HCT116 (cell line): ENCODE measurements at regions not wholly inside any gene's neighbourhood (a gene's known extent, or its start where the extent isn't known, plus 50 kb on each side); places are given as distances from the start of the nearest gene placed in this dataset.

ENCODE experiments used
- ATAC-seq: fragments of 200-7000 bp; cut with Tn5 transposase; 2 replicates; pipeline ENCODE4 v1.9.1; 2020; ENCODE audit warnings: mild to moderate bottlenecking, moderate library complexity
- BruUV-seq: library from RNA; stranded (reverse); fragments of 400-500 nt; replicated peaks from 2 replicates; lab custom pipeline; 2021; lab: Mats Ljungman, UMichigan
- CTCF ChIA-PET: fragments of 300-600 bp; sonication (Branson Sonifier 250); formaldehyde crosslinking; loops from one replicate; lab custom pipeline; 2021; ENCODE audit warnings: antibody characterized with exemption; lab: Charles Lee
- POLR2A ChIA-PET: fragments of 300-600, 350-600 bp; sonication (Branson Sonifier 250); formaldehyde crosslinking; loops from one replicate; lab custom pipeline; 2021; ENCODE audit warnings: antibody characterized with exemption; lab: Charles Lee
- RAD21 ChIA-PET, 2 experiments: fragments of 300-600 bp; sonication (Branson Sonifier 250); formaldehyde crosslinking; loops; one replicate each; lab custom pipeline; 2023; ENCODE audit warnings: low total read pairs in 2 of 2; ENCODE audit not compliant: uncharacterized antibody in 2 of 2, unreplicated experiment in 2 of 2, low non-redundant PET in 1 of 2; lab: Charles Lee
- DNase-seq: peaks from one replicate; pipeline ENCODE4 v3.0.0-alpha.2; 2010; ENCODE audit warnings: low read depth, low spot score
- H2AFZ ChIP-seq: fragments of 200-600 bp; shearing (Covaris generic), sonication (generic); 2 replicates; pipeline ENCODE4 v1.6.1; 2017; ENCODE audit warnings: low read depth, mixed run types, mixed read lengths, antibody characterized with exemption, low read length; ENCODE audit not compliant: poor library complexity, severe bottlenecking
- H3K27ac ChIP-seq: 2 replicates; pipeline ENCODE4 v1.5.1; 2012; ENCODE audit warnings: low read depth, low read length
- H3K27me3 ChIP-seq: fragments of 200-600 bp; sonication (generic); 2 replicates; pipeline ENCODE4 v1.6.1; 2016; ENCODE audit warnings: mixed run types, low read length, mixed read lengths; ENCODE audit not compliant: insufficient read depth
- H3K36me3 ChIP-seq, 2 experiments: fragments of 200-500 bp in 1 of 2; fragments of 200-600 bp in 1 of 2; sonication (Bioruptor generic) in 1 of 2; sonication (generic) in 1 of 2; 2 replicates each; pipeline versions ENCODE4 v1.5.1 to v1.6.1; 2014 to 2016; ENCODE audit warnings: low read length in 2 of 2, inconsistent platforms in 1 of 2, mixed read lengths in 1 of 2, mixed run types in 1 of 2; ENCODE audit not compliant: insufficient read depth in 2 of 2, control insufficient read depth in 1 of 2
- H3K4me1 ChIP-seq, 2 experiments: fragments of 200-600 bp in 1 of 2; sonication (generic) in 1 of 2; 2 replicates each; pipeline versions ENCODE4 v1.5.1 to v1.6.1; 2012 to 2017; ENCODE audit warnings: low read length in 2 of 2, inconsistent platforms in 1 of 2, mild to moderate bottlenecking in 1 of 2, mixed read lengths in 1 of 2, mixed run types in 1 of 2, moderate library complexity in 1 of 2; ENCODE audit not compliant: insufficient read depth in 2 of 2, control insufficient read depth in 1 of 2
- H3K4me2 ChIP-seq: fragments of 200-600 bp; sonication (generic); 2 replicates; pipeline ENCODE4 v1.6.1; 2017; ENCODE audit warnings: mixed run types, low read length, mixed read lengths
- H3K4me3 ChIP-seq, 2 experiments: fragments of 200-600 bp in 1 of 2; sonication (generic) in 1 of 2; replicated peaks in 1 of 2; 2 replicates each; pipeline ENCODE4 v1.5.1; 2011 to 2016; ENCODE audit warnings: low read length in 2 of 2, control low read depth in 1 of 2, low read depth in 1 of 2, mild to moderate bottlenecking in 1 of 2, mixed read lengths in 1 of 2, mixed run types in 1 of 2
- H3K79me2 ChIP-seq: fragments of 200-600 bp; sonication (generic); 2 replicates; pipeline ENCODE4 v1.6.1; 2017; ENCODE audit warnings: mild to moderate bottlenecking, mixed run types, low read length, moderate library complexity, mixed read lengths; ENCODE audit not compliant: insufficient read depth
- H3K9ac ChIP-seq: fragments of 200-600 bp; sonication (generic); 2 replicates; pipeline ENCODE4 v1.6.1; 2016; ENCODE audit warnings: low read length, mixed read lengths
- H3K9me2 ChIP-seq: fragments of 200-600 bp; sonication (generic), shearing (Covaris generic); 2 replicates; pipeline ENCODE4 v1.6.1; 2017; ENCODE audit warnings: mixed run types, mild to moderate bottlenecking, moderate library complexity; ENCODE audit not compliant: insufficient read depth
- H3K9me3 ChIP-seq, 2 experiments: fragments of 200-500 bp in 1 of 2; fragments of 200-600 bp in 1 of 2; sonication (Bioruptor generic) in 1 of 2; sonication (generic) in 1 of 2; 2 replicates each; pipeline ENCODE4 v1.6.1; 2014 to 2017; ENCODE audit warnings: low read length in 2 of 2, mixed read lengths in 2 of 2, inconsistent platforms in 1 of 2, low read depth in 1 of 2, mild to moderate bottlenecking in 1 of 2, mixed run types in 1 of 2, moderate library complexity in 1 of 2; ENCODE audit not compliant: control insufficient read depth in 1 of 2, insufficient read depth in 1 of 2
- H4K20me1 ChIP-seq: fragments of 200-600 bp; sonication (generic), shearing (Covaris generic); 2 replicates; pipeline ENCODE4 v1.6.1; 2017; ENCODE audit warnings: mixed run types, mild to moderate bottlenecking, moderate library complexity; ENCODE audit not compliant: insufficient read depth
- CBX3 ChIP-seq: IDR thresholded peaks from 2 replicates; pipeline ENCODE4 v1.6.1; 2012; ENCODE audit warnings: low read depth
- CEBPB ChIP-seq: IDR thresholded peaks from 2 replicates; pipeline ENCODE4 v1.6.1; 2012; ENCODE audit warnings: low read depth
- EGR1 ChIP-seq: IDR thresholded peaks from 2 replicates; pipeline ENCODE4 v1.6.1; 2012; ENCODE audit warnings: low read depth
- JUND ChIP-seq: IDR thresholded peaks from 2 replicates; pipeline ENCODE4 v1.6.1; 2012
- RAD21 ChIP-seq: IDR thresholded peaks from 2 replicates; pipeline ENCODE4 v1.6.1; 2012; ENCODE audit warnings: low read depth, mild to moderate bottlenecking
- SIN3A ChIP-seq: IDR thresholded peaks from 2 replicates; pipeline ENCODE4 v1.6.1; 2012; ENCODE audit warnings: low read depth
- SP1 ChIP-seq: IDR thresholded peaks from 2 replicates; pipeline ENCODE4 v1.6.1; 2012; ENCODE audit warnings: low read depth
- TCF7L2 ChIP-seq: IDR thresholded peaks from 2 replicates; pipeline ENCODE4 v1.7.0; 2011; ENCODE audit warnings: borderline replicate concordance, inconsistent platforms; ENCODE audit not compliant: insufficient read depth, insufficient read length; ENCODE audit errors: extremely low read depth
- ZFX ChIP-seq: fragments of 450-650 bp; IDR thresholded peaks from 2 replicates; pipeline ENCODE4 v1.6.1; 2017
- intact Hi-C: fragments of 100-400 bp; cut with micrococcal nuclease; formaldehyde crosslinking; loops from 2 replicates; pipeline ENCODE4 v1.10.0; 2022
- TF ChIP-seq, protein P1 (sequence below): IDR thresholded peaks from 2 replicates; pipeline ENCODE4 v1.6.1; 2011; ENCODE audit warnings: mild to moderate bottlenecking, low read length, moderate library complexity; ENCODE audit not compliant: insufficient replicate concordance; ENCODE audit errors: extremely low read depth
- TF ChIP-seq, protein P2 (sequence below): IDR thresholded peaks from 2 replicates; pipeline ENCODE4 v1.6.1; 2012; ENCODE audit warnings: low read depth
- TF ChIP-seq, protein P3 (sequence below): IDR thresholded peaks from 2 replicates; pipeline ENCODE4 v1.6.1; 2012
- TF ChIP-seq, protein P4 (sequence below): IDR thresholded peaks from 2 replicates; pipeline ENCODE4 v1.6.1; 2012

DNA sequence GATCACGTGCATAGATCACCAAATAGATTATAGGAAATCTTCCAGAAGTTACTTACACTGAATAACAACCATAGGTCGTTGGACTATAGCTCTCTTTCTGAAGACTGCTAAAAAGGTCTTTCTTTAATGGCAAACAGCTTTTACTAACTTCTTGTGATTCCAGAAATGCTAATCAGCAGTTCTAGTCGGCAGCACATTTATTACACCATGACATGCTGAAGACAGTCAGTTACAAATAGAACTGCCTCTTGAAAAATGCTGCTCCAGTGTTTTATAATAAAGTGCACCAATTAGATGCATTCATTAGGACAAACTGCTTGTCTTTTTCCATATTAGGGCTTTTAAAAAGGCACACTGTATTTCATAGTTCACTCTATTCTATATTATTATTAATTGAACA is 488.2 kb downstream of the PABPC4L start:
- intact Hi-C loops, result no loop called here
- BruUV-seq, result no TSS peak
- H3K9me3 ChIP-seq, result no peaks in the 10 kb centered on the region
- H2AFZ ChIP-seq, result peak overlapping the region; percentile 32
- RAD21 ChIA-PET, result no interaction called here
- no peak overlapping the region for H3K4me3 ChIP-seq
- no peak overlapping the region for H3K9ac ChIP-seq
- H3K27me3 ChIP-seq, result no peaks in the 10 kb centered on the region
- H3K79me2 ChIP-seq, result no peaks in the 10 kb centered on the region
- no peak overlapping the region for H3K4me2 ChIP-seq
- CTCF ChIA-PET, result no interaction called here
- TF ChIP-seq, protein P1, sequence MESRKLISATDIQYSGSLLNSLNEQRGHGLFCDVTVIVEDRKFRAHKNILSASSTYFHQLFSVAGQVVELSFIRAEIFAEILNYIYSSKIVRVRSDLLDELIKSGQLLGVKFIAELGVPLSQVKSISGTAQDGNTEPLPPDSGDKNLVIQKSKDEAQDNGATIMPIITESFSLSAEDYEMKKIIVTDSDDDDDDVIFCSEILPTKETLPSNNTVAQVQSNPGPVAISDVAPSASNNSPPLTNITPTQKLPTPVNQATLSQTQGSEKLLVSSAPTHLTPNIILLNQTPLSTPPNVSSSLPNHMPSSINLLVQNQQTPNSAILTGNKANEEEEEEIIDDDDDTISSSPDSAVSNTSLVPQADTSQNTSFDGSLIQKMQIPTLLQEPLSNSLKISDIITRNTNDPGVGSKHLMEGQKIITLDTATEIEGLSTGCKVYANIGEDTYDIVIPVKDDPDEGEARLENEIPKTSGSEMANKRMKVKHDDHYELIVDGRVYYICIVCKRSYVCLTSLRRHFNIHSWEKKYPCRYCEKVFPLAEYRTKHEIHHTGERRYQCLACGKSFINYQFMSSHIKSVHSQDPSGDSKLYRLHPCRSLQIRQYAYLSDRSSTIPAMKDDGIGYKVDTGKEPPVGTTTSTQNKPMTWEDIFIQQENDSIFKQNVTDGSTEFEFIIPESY, result no peak
- no peaks in the 10 kb centered on the region for H3K36me3 ChIP-seq
- H3K27ac ChIP-seq, result no peak overlapping the region
- DNase-seq (no peak), ATAC-seq (no peak)
- peaks cover 0 to 5% of the 10 kb centered on the region in 2 experiments; a peak in 1 of 4 replicates for H3K4me1 ChIP-seq
- H3K9me2 ChIP-seq, result no peaks in the 10 kb centered on the region
- POLR2A ChIA-PET, result no interaction called here
- no peaks in the 10 kb centered on the region for H4K20me1 ChIP-seq

DNA sequence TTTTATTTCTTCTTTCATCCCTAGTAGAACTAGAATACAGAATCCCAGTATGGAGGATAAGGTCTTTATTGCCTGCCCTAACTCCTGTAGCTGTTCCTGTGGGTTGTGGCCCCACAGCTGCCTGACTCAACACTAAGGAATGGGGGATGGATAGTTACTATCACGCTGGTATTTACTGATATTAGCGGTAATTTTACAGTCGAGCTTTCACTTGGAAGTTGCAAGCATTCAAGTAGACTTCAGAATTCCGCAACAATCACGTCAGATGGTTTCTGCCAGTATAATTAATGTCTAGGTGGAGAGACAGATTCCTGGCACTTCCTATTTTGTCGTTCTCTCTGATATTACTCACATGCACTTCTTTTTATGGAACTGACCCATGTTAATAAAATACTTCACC is 489.8 kb downstream of the PABPC4L start:
- intact Hi-C loops, result no loop called here
- 0 out of 2 replicates have a peak overlapping the region, but pooled peaks have one; percentile 1 for H3K4me2 ChIP-seq
- H3K27ac ChIP-seq, result no peak overlapping the region
- BruUV-seq, result no TSS peak
- peaks cover 0 to 5% of the 10 kb centered on the region in 2 experiments; a peak in 1 of 4 replicates for H3K4me1 ChIP-seq
- ChIA-PET RAD21 (no interaction called here), POLR2A (no interaction called here), CTCF (no interaction called here)
- no peak for ATAC-seq
- H3K4me3 ChIP-seq, result no peak overlapping the region
- H3K36me3 ChIP-seq, result no peaks in the 10 kb centered on the region
- no peak for DNase-seq
- no peaks in the 10 kb centered on the region for H3K27me3 ChIP-seq
- H3K9me2 ChIP-seq, result no peaks in the 10 kb centered on the region
- H2AFZ ChIP-seq, result peak overlapping the region; percentile 60
- H3K9ac ChIP-seq, result no peak overlapping the region
- no peaks in the 10 kb centered on the region for H3K79me2 ChIP-seq
- no peaks in the 10 kb centered on the region for H4K20me1 ChIP-seq
- H3K9me3 ChIP-seq, result no peaks in the 10 kb centered on the region
- TF ChIP-seq, protein P2, sequence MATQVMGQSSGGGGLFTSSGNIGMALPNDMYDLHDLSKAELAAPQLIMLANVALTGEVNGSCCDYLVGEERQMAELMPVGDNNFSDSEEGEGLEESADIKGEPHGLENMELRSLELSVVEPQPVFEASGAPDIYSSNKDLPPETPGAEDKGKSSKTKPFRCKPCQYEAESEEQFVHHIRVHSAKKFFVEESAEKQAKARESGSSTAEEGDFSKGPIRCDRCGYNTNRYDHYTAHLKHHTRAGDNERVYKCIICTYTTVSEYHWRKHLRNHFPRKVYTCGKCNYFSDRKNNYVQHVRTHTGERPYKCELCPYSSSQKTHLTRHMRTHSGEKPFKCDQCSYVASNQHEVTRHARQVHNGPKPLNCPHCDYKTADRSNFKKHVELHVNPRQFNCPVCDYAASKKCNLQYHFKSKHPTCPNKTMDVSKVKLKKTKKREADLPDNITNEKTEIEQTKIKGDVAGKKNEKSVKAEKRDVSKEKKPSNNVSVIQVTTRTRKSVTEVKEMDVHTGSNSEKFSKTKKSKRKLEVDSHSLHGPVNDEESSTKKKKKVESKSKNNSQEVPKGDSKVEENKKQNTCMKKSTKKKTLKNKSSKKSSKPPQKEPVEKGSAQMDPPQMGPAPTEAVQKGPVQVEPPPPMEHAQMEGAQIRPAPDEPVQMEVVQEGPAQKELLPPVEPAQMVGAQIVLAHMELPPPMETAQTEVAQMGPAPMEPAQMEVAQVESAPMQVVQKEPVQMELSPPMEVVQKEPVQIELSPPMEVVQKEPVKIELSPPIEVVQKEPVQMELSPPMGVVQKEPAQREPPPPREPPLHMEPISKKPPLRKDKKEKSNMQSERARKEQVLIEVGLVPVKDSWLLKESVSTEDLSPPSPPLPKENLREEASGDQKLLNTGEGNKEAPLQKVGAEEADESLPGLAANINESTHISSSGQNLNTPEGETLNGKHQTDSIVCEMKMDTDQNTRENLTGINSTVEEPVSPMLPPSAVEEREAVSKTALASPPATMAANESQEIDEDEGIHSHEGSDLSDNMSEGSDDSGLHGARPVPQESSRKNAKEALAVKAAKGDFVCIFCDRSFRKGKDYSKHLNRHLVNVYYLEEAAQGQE, result no peak
- no peak for TF ChIP-seq RAD21
- TF ChIP-seq ZFX, result no peak
- no peak for TF ChIP-seq JUND
- TF ChIP-seq SIN3A, result no peak
- no peak for TF ChIP-seq EGR1
- TF ChIP-seq, protein P3, sequence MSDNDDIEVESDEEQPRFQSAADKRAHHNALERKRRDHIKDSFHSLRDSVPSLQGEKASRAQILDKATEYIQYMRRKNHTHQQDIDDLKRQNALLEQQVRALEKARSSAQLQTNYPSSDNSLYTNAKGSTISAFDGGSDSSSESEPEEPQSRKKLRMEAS, result no peak
- TF ChIP-seq SP1, result no peak
- TF ChIP-seq TCF7L2, result no peak
- TF ChIP-seq CBX3, result no peak
- no peak for TF ChIP-seq CEBPB
- TF ChIP-seq, protein P1, result no peak
- TF ChIP-seq, protein P4, sequence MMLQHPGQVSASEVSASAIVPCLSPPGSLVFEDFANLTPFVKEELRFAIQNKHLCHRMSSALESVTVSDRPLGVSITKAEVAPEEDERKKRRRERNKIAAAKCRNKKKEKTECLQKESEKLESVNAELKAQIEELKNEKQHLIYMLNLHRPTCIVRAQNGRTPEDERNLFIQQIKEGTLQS, result no peak
